ENCODE measurements at regions not wholly inside any gene's neighbourhood (a gene's known extent, or its start where the extent isn't known, plus 50 kb on each side); places are given as distances from the start of the nearest gene placed in this dataset.
"Not testable (repeated sequence)": the region's sequence is repeated elsewhere in the genome, so short reads cannot be mapped to it uniquely, and the experiment has no call there.

DNA sequence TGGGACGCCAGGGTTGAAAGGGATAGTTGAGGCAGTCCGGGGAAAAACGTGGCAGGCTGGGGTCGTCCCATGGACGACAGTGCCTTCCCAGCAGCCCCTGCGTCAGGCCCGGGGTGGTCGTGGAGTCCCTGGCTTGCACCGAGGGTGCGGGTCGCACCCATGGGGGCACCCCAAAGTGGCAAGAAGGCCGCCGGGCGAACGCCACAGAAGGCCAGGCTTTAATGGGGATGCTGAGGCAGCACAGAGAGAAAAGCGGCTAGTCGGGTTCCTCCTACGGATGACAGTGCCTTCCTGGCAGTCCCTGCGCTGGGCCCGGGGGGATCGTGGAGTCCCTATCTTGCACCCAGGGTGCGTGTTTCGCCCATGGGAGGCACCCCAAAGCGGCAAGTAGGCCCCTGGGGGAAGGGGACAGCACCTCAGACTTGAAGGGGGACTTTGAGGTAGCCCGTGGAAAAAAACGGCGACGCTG, 158.6 kb upstream of the ALG10B start:
- H3K4me3 ChIP-seq (ENCODE audit: low read depth, low read length): no peak overlapping the region

DNA sequence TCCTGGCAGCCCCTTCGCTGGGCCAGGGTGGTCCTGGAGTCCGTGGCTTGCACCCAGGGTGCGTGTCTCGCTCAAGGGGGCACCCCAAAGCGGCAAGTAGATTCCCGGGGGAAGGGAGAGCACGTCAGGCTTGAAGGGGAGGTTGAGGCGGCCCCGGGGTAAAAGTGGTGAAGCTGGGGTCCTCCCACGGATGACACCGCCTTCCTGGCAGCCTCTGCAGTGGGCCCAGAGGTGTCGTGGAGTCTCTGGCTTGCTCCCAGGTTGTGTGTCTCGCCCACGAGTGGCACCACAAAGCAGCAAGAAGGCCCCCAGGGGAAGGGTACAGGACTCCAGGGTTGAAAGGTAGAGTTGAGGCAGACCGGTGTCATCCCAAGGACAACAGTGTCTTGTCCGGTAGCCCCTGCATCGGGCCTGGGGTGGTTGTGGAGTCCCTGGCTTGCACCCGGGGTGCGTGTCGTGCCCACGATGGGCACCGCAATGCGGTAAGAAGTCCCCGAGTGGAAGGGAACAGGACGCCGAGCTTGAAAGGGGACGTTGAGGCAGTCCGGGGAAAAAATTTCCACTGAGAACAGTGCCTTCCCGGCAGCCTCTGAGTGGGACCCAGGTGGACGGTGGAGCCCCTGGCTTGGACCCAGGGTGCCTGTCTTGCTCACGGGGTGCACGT, 158.0 kb upstream of the ALG10B start:
- H3K4me3 ChIP-seq (ENCODE audit: low read depth, low read length): no peak overlapping the region

DNA sequence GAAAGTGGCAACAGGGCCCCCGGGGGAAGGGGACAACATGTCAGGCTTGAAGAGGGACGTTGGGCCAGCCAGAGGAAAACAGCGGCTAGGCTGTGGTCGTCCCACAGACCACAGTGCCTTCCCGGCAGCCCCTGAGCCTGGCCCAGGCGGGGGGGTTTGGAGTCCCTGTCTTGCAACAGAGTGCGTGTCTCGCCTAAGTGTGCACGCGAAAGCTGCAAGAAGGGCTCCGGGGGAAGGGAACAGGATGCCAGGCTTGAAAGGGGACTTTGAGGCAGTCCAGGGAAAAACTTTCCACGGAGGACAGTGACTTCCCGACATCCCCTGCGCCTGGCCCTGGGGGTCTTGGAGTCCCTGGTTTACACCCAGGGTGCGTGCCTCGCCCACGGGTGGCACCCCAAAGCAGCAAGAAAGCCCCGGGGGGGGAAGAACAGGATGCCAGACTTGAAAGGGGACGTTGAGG, 157.5 kb upstream of the ALG10B start:
- H3K4me3 ChIP-seq (ENCODE audit: low read depth, low read length): no peak overlapping the region

DNA sequence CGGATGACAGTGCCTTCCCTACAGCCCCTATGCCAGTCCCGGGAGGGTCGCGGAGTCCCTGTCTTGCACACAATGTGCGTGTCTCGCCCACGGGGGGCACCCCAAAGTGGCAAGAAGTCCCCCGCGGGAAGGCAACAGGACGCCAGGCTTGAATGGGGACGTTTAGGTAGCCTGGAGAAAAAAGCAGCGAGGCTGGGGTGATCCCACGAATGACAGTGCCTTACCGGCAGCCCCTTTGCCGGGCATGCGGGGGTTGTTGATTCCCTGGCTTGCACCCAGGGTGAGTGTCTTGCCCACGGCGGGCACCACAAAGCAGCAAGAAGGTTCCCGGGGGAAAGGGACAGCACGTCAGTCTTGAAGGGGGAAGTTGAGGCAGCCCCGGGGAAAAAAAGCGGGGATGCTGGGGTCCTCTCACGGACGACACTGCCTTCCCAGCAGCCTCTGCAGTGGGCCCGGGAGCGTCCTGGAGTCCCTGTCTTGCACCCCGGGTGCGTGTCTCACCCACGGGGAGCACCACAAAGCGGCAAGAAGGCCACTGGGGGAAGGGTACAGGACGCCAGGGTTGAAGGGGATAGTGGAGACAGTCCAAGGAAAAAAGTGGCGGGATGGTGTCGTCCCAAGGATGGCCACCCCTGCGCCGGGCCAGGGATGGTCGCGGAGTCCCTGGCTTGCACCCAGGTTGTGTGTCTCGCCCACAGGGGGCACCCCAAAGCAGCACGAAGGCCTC, 156.8 kb upstream of the ALG10B start:
- H3K4me3 ChIP-seq (ENCODE audit: low read depth, low read length): no peak overlapping the region

DNA sequence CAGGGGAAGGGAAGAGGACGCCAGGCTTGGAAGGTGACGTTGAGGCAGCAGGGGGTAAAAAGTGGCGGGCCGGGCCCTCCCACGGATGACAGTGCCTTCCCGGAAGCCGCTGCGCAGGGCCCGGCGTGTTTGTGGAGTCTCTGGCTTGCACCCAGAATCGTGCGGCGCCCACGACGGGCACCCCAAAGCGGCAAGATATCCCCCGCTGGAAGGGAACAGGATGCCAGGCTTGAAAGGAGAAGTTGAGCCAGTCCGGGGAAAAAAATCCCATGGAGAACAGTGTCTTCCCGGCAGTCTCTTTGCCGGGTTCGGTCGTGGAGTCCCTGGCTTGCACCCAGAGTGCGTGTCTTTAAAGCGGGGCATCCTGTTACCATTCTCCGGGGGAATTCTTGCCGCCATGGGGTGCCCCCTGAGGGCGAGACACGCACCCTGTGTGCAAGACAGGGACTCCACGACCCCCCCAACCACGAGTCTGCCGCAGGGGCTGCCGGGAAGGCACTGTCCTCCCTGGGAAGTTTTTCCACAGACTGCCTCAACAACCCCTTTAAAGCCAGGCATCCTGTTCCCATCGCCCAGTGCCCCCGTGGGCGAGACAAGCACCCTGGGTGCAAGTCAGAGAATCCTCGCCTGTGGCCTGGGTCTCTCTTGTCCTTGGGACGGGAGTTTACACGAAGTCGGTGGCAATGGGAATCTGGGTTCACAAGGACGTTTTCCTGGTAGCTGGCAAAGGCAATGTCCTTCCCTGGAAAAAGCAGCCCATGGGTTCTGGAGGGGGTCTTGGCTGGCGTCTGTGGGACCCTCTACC, 156.1 kb upstream of the ALG10B start:
- no peak overlapping the region for H3K4me3 ChIP-seq (ENCODE audit: low read depth, low read length)

DNA sequence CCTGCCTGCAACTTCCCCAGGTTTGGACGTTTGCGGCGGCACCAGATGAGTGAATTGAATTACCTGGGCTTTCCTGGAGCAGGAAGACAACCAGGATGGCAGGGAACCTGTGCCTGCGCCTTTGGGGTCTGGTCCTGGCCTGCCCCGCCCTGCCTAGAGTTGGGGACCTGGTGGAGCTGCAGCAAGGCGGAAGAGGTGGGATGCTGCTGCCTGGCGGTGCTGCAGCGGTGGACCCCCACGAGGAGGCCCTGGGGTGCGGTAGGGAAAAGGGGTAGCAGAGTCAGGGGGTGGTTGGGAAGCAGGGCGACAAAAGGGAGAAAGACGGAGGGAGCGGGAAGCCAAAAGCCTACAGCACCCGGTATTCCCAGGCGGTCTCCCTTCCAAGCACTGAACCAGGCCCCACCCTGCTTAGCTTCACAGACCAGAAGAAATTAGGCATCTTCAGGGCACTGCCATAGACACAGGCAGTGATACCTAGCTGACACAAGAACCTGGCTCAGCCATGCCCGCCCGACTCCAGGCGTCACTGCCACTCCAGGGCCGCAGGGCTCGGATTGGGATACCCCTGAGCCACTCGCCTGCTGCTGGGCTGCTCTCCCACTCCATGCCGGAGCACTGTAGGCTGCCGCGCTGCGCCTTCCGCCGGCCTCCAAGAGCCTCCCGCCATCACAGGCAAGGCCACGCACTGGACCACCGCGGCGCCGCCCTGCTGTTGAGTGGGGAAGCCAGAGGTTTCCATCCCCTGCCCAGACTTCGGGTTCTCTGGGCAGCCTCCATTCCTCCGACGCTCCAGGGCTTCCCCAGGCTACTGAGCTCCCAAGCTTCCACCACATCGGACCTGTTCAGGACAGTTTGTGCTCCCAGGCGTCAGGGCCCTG, 155.2 kb upstream of the ALG10B start:
- H3K4me3 ChIP-seq (ENCODE audit: low read depth, low read length): no peak overlapping the region

DNA sequence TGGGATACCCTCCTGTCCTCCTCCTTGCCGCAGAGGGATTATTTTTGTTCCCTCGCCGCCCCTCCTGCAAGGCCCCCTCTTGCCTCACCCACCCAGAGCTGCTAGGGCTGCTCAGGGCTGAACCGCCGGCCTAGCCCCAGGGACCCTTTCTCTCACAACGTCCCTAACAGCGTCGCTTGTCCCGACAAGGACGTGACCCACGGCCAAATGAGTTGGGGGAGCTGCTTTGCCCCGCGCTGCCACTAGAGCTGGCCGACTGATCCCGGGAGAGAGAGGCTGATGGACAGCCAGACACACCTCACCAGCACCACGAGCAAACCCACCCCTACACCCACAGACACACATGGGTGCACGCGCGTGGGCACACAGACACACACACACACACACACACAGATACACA, 154.6 kb upstream of the ALG10B start:
- no peak overlapping the region for H3K4me3 ChIP-seq (ENCODE audit: low read depth, low read length)

DNA sequence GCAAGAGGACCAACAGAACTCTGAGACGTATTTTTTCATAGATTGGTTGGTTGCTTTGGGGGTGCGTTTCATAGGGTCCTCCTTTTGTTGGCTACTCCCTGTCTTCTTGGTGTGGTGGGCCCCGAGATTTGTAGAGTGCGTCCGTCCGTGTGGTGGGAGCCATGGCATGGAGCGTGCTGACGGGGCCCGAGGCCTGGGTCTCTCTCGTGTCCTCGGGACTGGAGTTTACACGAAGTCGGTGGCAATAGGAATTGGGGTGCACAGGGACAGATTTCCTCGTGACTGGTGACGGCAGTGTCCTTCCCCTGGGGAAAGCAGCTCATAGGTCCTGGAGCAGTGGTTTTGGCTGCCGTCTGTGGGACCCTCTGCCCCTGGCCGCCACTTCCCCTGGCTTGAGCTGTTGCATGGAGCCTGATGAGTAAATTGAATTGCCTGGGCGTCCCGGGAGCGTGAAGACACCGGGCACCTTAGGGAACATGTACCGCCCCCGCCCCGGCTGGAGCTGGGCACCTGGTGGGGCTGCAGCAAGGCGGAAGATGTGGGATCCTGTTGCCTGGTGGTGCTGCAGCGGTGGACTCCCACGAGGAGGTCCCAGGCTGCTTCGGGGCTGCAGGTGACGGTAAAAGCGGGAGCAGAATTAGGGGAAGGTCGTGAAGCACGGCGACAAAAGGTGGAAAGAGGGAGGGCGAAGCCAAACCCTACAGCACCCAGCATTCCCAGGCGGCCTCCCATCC, 153.7 kb upstream of the ALG10B start:
- H3K4me3 ChIP-seq (ENCODE audit: low read depth, low read length): no peak overlapping the region

DNA sequence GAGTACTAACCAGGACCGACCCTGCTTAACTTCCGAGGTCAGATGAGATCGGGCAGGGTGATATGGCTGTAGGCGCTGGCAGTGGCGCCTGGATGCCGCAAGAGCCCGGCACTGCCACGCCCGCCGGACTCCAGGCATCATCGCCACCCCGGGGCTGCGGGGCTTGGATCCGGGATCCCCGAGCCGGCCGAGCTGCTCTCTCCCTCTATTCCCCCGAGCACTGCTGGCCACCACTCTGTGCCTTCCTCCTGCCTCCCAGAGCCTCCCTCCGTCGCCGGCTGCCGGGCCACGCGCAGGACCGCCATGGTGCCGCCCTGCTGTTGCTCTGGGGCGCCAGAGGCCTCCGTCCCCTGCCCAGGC, 153.2 kb upstream of the ALG10B start:
- no peak overlapping the region for H3K4me3 ChIP-seq (ENCODE audit: low read depth, low read length)

DNA sequence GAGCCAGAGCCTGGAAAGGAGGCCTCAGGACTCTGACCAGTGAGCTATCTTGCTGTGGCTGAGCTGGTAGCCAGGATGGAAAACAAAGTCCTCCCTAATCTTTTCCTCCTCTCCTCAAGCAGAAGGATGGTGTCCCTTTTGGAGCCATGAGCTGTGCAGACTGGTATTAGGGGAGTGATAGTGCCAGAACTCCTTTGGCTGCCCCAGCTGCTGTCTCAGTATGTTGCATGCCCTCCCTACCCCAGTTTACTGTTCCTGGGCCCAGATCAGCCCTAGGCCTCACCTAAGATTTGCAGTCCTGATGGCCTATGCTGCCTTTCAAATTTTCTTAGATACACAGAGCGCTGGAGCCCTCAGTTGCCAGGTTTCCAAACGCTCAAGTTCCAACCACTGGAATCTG, 150.3 kb upstream of the ALG10B start:
- no peak overlapping the region for H3K4me3 ChIP-seq (ENCODE audit: low read depth, low read length)

DNA sequence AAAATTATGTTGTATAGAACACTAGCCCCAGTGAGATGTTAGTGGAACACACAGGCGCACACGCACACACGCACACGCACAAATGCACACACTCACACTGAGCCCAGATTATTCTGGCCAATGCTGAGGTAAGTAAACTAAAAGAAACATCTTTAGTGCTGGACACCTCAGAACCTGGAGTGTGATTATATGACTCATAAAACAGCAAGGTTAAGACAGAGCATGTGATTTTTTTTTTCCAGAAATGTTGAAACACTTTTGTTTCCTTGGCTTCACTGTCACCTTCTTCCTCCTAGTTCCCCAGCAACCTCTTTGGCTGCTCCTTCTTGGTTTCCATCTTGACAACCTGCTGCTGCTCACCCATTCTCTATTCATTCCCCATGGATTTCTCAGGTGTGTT, 141.0 kb upstream of the ALG10B start:
- no peak overlapping the region for H3K4me3 ChIP-seq (ENCODE audit: low read depth, low read length)

DNA sequence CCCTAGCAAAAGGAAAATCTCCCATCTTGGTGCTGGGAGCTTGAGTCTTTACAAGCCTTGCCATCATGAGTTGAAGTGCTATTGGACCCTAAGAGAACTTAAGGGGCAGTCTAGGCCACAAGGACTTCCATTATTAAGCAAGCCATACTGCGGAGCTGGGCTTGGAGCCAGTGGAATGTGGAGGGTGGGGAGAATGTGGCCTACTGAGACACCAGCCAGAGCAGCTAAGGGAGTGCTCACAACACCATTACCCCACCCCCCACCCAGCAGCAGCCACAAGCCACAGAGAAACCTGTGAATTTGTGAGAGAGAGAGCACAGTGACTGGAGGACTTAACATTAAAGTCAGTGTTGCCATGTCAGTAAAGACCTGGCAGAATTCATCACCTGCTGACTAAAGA, 133.0 kb upstream of the ALG10B start:
- not testable (repeated sequence) for H3K4me3 ChIP-seq (ENCODE audit: low read depth, low read length)

DNA sequence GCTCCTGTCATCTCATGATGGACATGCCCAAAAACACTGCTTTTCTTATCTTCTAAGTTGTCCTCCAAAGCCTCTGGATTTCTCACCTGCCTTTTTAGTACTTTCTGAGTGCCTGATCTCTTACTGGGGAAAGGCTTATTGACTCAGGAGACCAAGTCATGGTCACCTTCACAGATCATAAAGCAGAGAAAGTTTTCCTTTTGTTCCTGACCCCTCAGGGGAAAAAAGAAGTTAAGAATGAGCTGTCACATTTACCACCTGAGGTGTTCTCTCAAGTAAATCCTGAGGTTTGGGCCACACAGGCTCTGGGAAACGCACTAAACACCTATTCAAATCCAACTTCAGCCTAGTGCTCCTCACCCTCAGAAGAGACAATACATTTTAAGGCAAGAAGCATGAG, 119.3 kb upstream of the ALG10B start:
- H3K4me3 ChIP-seq (ENCODE audit: low read depth, low read length): not testable (repeated sequence)

DNA sequence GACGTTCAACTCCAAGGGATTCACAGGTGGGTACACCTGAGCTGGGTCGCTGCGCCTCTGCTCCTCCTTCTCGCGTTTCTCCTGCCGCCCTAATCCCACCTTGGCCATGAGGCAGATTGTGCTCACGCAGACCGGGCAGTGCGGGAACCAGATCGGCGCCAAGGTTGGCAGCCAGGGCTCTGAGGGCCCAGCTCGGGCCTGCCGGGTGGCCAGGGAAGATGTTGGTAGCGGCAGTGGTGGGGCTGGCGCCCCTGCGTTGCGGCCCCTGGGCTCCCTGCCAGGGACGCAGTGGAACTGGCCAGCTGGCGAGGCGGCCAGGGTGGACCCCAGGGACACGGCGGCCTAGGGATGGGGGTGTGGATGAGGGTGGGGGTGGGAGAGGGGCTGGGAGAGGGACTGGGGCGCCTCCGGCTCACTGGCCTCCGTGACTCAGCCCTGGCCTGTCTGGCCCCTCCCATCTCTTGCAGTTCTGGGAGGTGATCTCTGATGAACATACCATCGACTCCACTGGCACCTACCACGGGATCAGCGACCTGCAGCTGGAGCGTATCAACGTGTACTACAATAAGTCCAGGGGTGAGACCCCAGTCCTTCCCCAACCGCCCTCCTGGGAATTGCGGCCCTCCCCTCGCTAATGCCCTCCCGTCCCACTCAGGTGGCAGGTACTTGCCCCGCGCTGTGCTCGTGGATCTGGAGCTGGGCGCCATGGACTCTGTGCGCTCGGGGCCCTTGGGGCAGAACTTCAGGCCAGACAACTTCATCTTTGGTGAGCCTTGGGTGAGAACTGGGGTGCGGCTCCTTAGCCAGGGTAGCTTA, 114.9 kb upstream of the ALG10B start:
- no peak overlapping the region for H3K4me3 ChIP-seq (ENCODE audit: low read depth, low read length)

DNA sequence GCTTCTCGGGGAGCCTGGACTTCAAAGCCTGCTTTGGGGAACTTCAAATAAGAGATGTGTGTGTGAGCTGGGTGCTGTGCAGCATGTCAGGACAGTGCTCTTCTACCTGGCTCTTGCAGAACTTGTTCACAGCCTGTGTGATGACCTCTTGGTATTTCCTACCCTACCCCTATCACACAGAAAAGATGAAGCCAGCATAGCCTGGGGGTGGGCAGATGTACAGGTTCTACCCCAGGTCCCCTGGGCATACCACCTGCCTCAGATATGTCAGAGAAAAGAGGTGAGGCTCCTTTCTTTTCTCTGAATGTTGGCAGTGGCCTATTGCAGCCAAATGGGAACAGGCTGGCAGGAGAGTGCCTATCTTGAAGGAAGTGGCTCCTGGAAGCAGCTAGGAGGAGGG, 111.7 kb upstream of the ALG10B start:
- no peak overlapping the region for H3K4me3 ChIP-seq (ENCODE audit: low read depth, low read length)

DNA sequence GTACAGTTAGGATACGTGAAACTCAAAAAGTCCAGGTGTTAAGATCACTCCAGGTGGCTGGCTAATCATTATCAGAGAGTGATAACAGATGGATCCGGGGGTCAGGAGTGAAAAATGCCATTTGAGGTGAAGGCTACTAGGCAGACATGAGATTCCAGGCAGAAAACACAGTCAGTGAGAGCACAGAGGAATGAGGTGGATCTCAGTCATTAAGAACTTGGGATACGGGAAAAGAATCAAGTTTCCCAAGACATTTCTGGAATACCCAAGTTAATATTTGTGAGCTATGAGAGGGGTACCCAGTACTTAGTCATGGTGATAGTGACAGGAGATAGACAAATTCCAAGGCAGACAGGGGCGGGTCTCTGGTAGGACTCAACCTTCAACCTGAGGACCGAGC, 94.6 kb upstream of the ALG10B start:
- H3K4me3 ChIP-seq (ENCODE audit: low read depth, low read length): no peak overlapping the region

DNA sequence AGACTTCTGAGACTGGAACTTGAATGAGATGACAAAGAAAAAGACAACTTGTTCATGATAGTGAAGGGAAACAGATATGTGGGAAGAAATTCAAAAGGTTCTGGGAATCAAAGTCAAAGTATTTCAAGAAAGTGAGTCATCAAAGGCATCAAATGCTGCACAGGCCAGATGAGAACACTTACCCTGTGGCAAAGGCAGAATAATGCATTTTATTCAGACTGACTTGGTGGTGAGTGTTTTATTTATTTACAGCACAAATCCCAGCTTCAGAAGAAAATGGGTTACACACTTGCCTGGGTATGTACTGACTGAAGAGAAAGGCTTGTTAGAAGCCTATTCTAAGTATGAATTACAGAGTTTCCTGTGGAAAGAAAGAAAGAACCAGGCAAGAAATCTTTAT, 78.2 kb upstream of the ALG10B start:
- not testable (repeated sequence) for H3K4me3 ChIP-seq (ENCODE audit: low read depth, low read length)

DNA sequence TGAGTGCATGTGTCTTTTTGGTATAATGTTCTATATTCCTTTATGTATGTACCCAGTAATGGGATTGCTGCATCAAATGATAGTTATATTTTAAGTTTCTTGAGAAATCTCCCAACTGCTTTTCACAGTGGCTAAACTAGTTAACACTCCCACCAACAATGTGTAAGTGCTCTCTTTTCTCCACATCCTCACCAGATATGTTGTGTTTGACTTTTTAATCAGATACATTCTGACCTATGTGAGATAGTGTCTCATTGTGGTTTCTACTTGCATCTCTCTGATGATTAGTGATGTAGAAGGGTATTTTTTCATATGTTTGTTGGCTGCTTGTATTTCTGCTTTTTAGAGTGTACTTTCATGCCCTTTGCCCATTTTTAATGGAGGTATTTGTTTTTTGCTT, 62.8 kb upstream of the ALG10B start:
- H3K4me3 ChIP-seq (ENCODE audit: low read depth, low read length): no peak overlapping the region

DNA sequence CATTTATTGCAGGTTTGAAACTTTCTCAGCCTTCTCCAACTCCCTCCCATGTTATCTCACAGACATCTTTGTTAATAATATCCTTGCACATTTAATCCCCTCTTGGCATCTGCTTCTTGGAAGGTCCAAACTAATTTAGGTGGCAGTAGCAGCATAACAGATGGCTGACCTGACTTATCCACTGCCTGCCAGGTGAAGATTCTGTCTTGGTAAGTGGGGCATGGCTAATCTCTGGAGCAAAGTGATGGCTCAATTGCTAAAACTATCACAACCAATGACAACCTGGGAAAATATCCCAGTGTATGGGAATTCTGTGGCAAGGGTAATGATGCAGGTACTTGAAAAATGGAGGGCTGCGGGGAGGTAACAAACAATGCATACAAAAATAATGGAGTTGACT, 58.2 kb upstream of the ALG10B start:
- no peak overlapping the region for H3K4me3 ChIP-seq (ENCODE audit: low read depth, low read length)
